C4-2B (cell line): ENCODE measurements at regions not wholly inside any gene's neighbourhood (a gene's known extent, or its start where the extent isn't known, plus 50 kb on each side); places are given as distances from the start of the nearest gene placed in this dataset.

ENCODE experiments used
- ZFX ChIP-seq: fragments of 450-650 bp; IDR thresholded peaks from 2 replicates; pipeline ENCODE4 v1.6.1; 2017
- TF ChIP-seq, protein P1 (sequence below): fragments of 450-650 bp; conservative IDR thresholded peaks from 2 replicates; pipeline ENCODE4 v1.5.1; 2017; ENCODE audit warnings: mild to moderate bottlenecking

DNA sequence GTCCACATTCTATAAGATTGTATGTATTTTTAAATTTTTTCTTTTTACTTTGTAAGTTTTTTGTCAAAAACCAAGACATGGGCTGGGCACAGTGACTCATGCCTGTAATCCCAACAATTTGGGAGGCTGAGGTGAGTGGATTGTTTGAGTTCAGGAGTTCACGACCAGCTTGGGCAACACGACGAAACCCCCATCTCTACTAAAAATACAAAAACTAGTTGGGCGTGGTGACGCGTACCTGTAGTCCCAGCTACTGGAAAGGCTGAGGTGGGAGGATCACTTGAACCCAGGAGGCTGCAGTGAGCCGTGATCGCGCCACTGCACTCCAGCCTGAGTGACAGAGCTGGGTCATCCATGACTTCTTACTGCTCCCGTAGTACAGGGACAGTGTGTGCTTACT lies 84.8 kb upstream of the PRDM11 start:
- TF ChIP-seq, protein P1, sequence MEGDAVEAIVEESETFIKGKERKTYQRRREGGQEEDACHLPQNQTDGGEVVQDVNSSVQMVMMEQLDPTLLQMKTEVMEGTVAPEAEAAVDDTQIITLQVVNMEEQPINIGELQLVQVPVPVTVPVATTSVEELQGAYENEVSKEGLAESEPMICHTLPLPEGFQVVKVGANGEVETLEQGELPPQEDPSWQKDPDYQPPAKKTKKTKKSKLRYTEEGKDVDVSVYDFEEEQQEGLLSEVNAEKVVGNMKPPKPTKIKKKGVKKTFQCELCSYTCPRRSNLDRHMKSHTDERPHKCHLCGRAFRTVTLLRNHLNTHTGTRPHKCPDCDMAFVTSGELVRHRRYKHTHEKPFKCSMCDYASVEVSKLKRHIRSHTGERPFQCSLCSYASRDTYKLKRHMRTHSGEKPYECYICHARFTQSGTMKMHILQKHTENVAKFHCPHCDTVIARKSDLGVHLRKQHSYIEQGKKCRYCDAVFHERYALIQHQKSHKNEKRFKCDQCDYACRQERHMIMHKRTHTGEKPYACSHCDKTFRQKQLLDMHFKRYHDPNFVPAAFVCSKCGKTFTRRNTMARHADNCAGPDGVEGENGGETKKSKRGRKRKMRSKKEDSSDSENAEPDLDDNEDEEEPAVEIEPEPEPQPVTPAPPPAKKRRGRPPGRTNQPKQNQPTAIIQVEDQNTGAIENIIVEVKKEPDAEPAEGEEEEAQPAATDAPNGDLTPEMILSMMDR = no peak
- no peak for TF ChIP-seq ZFX
